CD14-positive monocyte (primary cell): ENCODE measurements at regions not wholly inside any gene's neighbourhood (a gene's known extent, or its start where the extent isn't known, plus 50 kb on each side); places are given as distances from the start of the nearest gene placed in this dataset.

Experiments used
- DNase-seq, 3 donors: peaks; one replicate each; pipeline ENCODE4 v3.0.0-alpha.2; 2011 to 2022
- H2AFZ ChIP-seq: 2 replicates; pipeline ENCODE4 v1.6.0; 2012; ENCODE audit warnings: mild to moderate bottlenecking, low read depth, low read length, inconsistent platforms; ENCODE audit not compliant: insufficient read depth, poor library complexity, severe bottlenecking
- H3K27ac ChIP-seq, 2 donors: 1 replicate in 1 of 2; 2 replicates in 1 of 2; pipeline ENCODE4 v1.5.1; 2012 to 2013; ENCODE audit warnings: low read length in 2 of 2, control low read depth in 1 of 2, inconsistent platforms in 1 of 2, low read depth in 1 of 2, mild to moderate bottlenecking in 1 of 2
- H3K27me3 ChIP-seq, 2 donors: one replicate each; pipeline versions ENCODE4 v1.6.0 to v1.6.1; 2011 to 2013; ENCODE audit warnings: low read length in 2 of 2; ENCODE audit not compliant: control insufficient read depth in 2 of 2, insufficient read depth in 2 of 2
- H3K36me3 ChIP-seq, 2 donors: replicated peaks in 1 of 2; 1 replicate in 1 of 2; 2 replicates in 1 of 2; pipeline versions ENCODE4 v1.5.1 to v1.6.1; 2012 to 2013; ENCODE audit warnings: low read length in 2 of 2, control low read depth in 1 of 2, inconsistent platforms in 1 of 2, mild to moderate bottlenecking in 1 of 2; ENCODE audit not compliant: insufficient read depth in 2 of 2, control insufficient read depth in 1 of 2
- H3K4me1 ChIP-seq, 2 donors: 1 replicate in 1 of 2; 2 replicates in 1 of 2; pipeline versions ENCODE4 v1.5.1 to v1.6.1; 2012 to 2013; ENCODE audit warnings: low read length in 2 of 2, control low read depth in 1 of 2, inconsistent platforms in 1 of 2, mild to moderate bottlenecking in 1 of 2, moderate library complexity in 1 of 2; ENCODE audit not compliant: insufficient read depth in 2 of 2, control insufficient read depth in 1 of 2
- H3K4me2 ChIP-seq: replicated peaks from 2 replicates; pipeline ENCODE3; 2012; ENCODE audit warnings: low read length, moderate library complexity, mild to moderate bottlenecking; ENCODE audit not compliant: poor library complexity, severe bottlenecking; ENCODE audit errors: extremely low read depth
- H3K4me3 ChIP-seq, 3 experiments: fragments of 200-600 bp in 1 of 3; sonication (generic) in 1 of 3; replicated peaks in 1 of 3; 1 replicate in 2 of 3; 2 replicates in 1 of 3; pipeline ENCODE4 v1.5.1; 2011 to 2013; ENCODE audit warnings: low read length in 3 of 3, mild to moderate bottlenecking in 3 of 3, control low read depth in 2 of 3, low read depth in 2 of 3, inconsistent platforms in 1 of 3, moderate library complexity in 1 of 3
- H3K79me2 ChIP-seq: 2 replicates; pipeline ENCODE4 v1.6.0; 2012; ENCODE audit warnings: mild to moderate bottlenecking, control low read depth, inconsistent platforms, low read length, moderate library complexity; ENCODE audit not compliant: insufficient read depth
- H3K9ac ChIP-seq: 2 replicates; pipeline ENCODE4 v1.6.0; 2017; ENCODE audit warnings: low read length, mild to moderate bottlenecking; ENCODE audit not compliant: insufficient read depth, poor library complexity, severe bottlenecking
- H3K9me3 ChIP-seq, 2 donors: replicated peaks in 1 of 2; 1 replicate in 1 of 2; 2 replicates in 1 of 2; pipeline versions ENCODE4 v1.5.1 to v1.6.1; 2012 to 2013; ENCODE audit warnings: low read length in 2 of 2, control low read depth in 1 of 2; ENCODE audit not compliant: control insufficient read depth in 1 of 2, insufficient read depth in 1 of 2
- H4K20me1 ChIP-seq: 2 replicates; pipeline ENCODE4 v1.6.0; 2012; ENCODE audit warnings: mild to moderate bottlenecking, low read length, control low read depth, moderate library complexity; ENCODE audit not compliant: insufficient read depth
- H3K27ac Mint-ChIP-seq, 7 donors: one replicate each; pipeline ENCODE4 v1.8.0; 2020; ENCODE audit warnings: mild to moderate bottlenecking in 7 of 7, mixed read lengths in 7 of 7, moderate library complexity in 6 of 7, inconsistent platforms in 2 of 7
- H3K27me3 Mint-ChIP-seq, 3 donors: one replicate each; pipeline ENCODE4 v1.8.0; 2021 to 2022; ENCODE audit warnings: low read depth in 3 of 3, mild to moderate bottlenecking in 3 of 3, mixed read lengths in 3 of 3, moderate library complexity in 3 of 3, inconsistent platforms in 1 of 3
- H3K36me3 Mint-ChIP-seq, 2 donors: one replicate each; pipeline ENCODE4 v1.8.0; 2020; ENCODE audit warnings: mixed read lengths in 2 of 2, inconsistent platforms in 1 of 2, mild to moderate bottlenecking in 1 of 2
- H3K4me1 Mint-ChIP-seq: one replicate; pipeline ENCODE4 v1.8.0; 2020; ENCODE audit warnings: mild to moderate bottlenecking, mixed read lengths
- H3K4me3 Mint-ChIP-seq, 2 donors: one replicate each; pipeline ENCODE4 v1.8.0; 2020; ENCODE audit warnings: mild to moderate bottlenecking in 2 of 2, mixed read lengths in 2 of 2, moderate library complexity in 1 of 2
- H3K9me3 Mint-ChIP-seq, 7 donors: one replicate each; pipeline ENCODE4 v1.8.0; 2020 to 2022; ENCODE audit warnings: mixed read lengths in 7 of 7, mild to moderate bottlenecking in 6 of 7, moderate library complexity in 6 of 7, inconsistent platforms in 2 of 7
- CTCF ChIP-seq: fragments of 200-600 bp; IDR thresholded peaks from one replicate; pipeline ENCODE4 v1.8.0; 2022; ENCODE audit warnings: antibody characterized with exemption, mild to moderate bottlenecking
- WGBS: methylation state at CpG from one replicate; pipeline ENCODE4 v1.1.5; 2013; ENCODE audit warnings: missing lambda C conversion rate; ENCODE audit not compliant: insufficient coverage; 5-methylcytosine and 5-hydroxymethylcytosine counted together
- intact Hi-C, 2 donors: fragments of 100-400 bp; cut with micrococcal nuclease; formaldehyde crosslinking; loops; one replicate each; pipeline versions ENCODE4 v1.15.0 to v1.15.1; 2023

- Histone ChIP-seq H3K79me2 (no peaks in the 10 kb centered on the region), H3K27ac (no peak overlapping the region), H3K9me3 (no peaks in the 10 kb centered on the region), H3K4me1 (no peaks in the 10 kb centered on the region), H4K20me1 (no peaks in the 10 kb centered on the region), H3K4me2 (no peak overlapping the region), H3K36me3 (no peaks in the 10 kb centered on the region), H2AFZ (no peak overlapping the region), H3K9ac (no peak overlapping the region), H3K27me3 (no peaks in the 10 kb centered on the region), H3K4me3 (no peak overlapping the region)
- Mint-ChIP-seq H3K36me3 (no peaks in the 10 kb centered on the region), H3K4me3 (no peak overlapping the region), H3K9me3 (peaks cover 0 to 2% (median 0%) of the 10 kb centered on the region in 7 donors), H3K27ac (no peak overlapping the region), H3K4me1 (no peaks in the 10 kb centered on the region), H3K27me3 (peaks cover 0 to 2% (median 0%) of the 10 kb centered on the region in 3 donors)
- 100% methylated on average over 1 of the region's 3 CpGs for WGBS
- TF ChIP-seq CTCF, result no peak
- intact Hi-C loops, result no loop called here
- DNase-seq, result no peak
Measured at GRCh38 chr5:106957336-106957735, 713.4 kb downstream of the EFNA5 start.

GRCh38 chr5:106956886-106957285, 713.9 kb downstream of the EFNA5 start:
- Histone ChIP-seq H4K20me1 (no peaks in the 10 kb centered on the region), H3K79me2 (no peaks in the 10 kb centered on the region), H3K9me3 (no peaks in the 10 kb centered on the region), H2AFZ (no peak overlapping the region), H3K9ac (no peak overlapping the region), H3K4me1 (no peaks in the 10 kb centered on the region), H3K4me2 (no peak overlapping the region), H3K4me3 (no peak overlapping the region), H3K27me3 (no peaks in the 10 kb centered on the region), H3K36me3 (no peaks in the 10 kb centered on the region), H3K27ac (no peak overlapping the region)
- no peak for TF ChIP-seq CTCF
- Mint-ChIP-seq H3K27ac (no peak overlapping the region), H3K36me3 (no peaks in the 10 kb centered on the region), H3K4me1 (no peaks in the 10 kb centered on the region), H3K4me3 (no peak overlapping the region), H3K27me3 (peaks cover 0 to 2% (median 0%) of the 10 kb centered on the region in 3 donors), H3K9me3 (peaks cover 0 to 2% (median 0%) of the 10 kb centered on the region in 7 donors)
- intact Hi-C loops, result no loop called here
- no peak for DNase-seq
- WGBS, result no CpG with 5 or more reads among the region's 1 CpG
